PC-3 (cell line): ENCODE measurements at regions not wholly inside any gene's neighbourhood (a gene's known extent, or its start where the extent isn't known, plus 50 kb on each side); places are given as distances from the start of the nearest gene placed in this dataset.

Source experiments
- EZH2 ChIP-seq: fragments of 300-600 bp; sonication (generic); IDR thresholded peaks from one replicate; pipeline ENCODE4 v1.6.1; 2017; ENCODE audit warnings: antibody characterized with exemption, mild to moderate bottlenecking, low read length; ENCODE audit not compliant: unreplicated experiment
- EZH2phosphoT487 ChIP-seq: fragments of 300-600 bp; sonication (generic); IDR thresholded peaks from 2 replicates; pipeline ENCODE4 v1.6.1; 2018; ENCODE audit warnings: mild to moderate bottlenecking, antibody characterized with exemption, low read length, borderline replicate concordance
- TF ChIP-seq, protein P1 (sequence below): fragments of 300-600 bp; sonication (generic); conservative IDR thresholded peaks from 2 replicates; pipeline ENCODE4 v1.5.1; 2017; ENCODE audit warnings: antibody characterized with exemption, low read depth, mild to moderate bottlenecking, low read length

DNA sequence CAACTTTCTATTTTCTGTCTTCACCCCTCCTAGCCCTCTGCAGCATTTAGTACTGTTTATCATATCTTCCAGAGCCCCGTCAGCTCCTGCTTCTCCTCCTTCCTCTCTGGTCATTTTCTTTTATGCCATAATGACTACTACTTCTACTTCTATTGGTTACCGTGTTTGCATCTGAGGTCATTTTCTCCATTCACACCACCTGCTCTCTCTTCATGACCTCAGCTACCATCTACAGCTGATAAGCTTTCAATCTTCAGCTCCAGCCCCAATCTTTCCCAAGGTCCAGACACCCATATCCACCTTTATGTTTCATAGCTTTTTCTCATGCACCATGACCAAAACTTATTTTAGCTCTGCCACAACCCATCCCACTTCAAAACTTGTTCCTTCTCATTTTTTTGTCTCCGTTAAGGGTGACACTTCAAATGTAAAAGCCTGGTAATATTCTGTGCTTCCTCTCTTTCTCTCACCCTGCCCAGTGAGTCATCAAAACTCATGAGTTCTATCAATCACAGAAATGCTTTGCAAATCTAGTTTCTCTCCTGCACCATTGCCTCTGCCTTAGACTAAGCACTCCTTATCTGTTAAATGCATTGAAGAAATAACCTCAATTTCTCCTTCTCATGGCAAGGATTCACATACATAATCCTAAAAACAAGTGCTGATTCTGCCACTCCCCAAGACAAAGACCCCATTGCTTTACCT, 71.3 kb upstream of the IQCM start:
- TF ChIP-seq, protein P1, sequence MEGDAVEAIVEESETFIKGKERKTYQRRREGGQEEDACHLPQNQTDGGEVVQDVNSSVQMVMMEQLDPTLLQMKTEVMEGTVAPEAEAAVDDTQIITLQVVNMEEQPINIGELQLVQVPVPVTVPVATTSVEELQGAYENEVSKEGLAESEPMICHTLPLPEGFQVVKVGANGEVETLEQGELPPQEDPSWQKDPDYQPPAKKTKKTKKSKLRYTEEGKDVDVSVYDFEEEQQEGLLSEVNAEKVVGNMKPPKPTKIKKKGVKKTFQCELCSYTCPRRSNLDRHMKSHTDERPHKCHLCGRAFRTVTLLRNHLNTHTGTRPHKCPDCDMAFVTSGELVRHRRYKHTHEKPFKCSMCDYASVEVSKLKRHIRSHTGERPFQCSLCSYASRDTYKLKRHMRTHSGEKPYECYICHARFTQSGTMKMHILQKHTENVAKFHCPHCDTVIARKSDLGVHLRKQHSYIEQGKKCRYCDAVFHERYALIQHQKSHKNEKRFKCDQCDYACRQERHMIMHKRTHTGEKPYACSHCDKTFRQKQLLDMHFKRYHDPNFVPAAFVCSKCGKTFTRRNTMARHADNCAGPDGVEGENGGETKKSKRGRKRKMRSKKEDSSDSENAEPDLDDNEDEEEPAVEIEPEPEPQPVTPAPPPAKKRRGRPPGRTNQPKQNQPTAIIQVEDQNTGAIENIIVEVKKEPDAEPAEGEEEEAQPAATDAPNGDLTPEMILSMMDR, result no peak
- TF ChIP-seq EZH2, result no peak
- TF ChIP-seq EZH2phosphoT487, result no peak
